ENCODE measurements at regions not wholly inside any gene's neighbourhood (a gene's known extent, or its start where the extent isn't known, plus 50 kb on each side); places are given as distances from the start of the nearest gene placed in this dataset.

DNA sequence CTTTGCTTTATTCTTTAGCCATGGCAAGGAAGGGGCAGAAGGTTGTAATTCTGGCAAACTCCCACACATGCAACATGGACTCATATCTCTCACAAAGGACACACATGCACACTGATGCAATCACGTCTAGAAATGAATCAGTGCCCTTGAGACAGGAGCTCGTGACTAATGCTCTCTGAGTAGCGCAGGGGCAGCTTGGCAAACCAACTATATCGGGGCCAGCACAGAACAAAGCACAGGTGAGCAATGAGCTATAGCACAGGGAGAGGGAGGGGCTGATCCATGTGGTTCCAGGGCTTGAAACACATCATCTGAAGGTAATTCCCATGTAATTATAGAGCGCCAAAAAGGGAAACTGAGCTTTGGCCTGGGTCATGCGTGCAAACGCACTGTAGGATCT lies 165.2 kb upstream of the KLF7 start:
- no peaks in the 10 kb centered on the region for H3K9me3 ChIP-seq (ENCODE audit: control insufficient read depth in 4 of 4, low read length in 3 of 4)
- H3K4me3 ChIP-seq (ENCODE audit: low read depth in 1 of 3, low read length in 3 of 3): no peak overlapping the region
- no peak for TF ChIP-seq FOXA2 (IDR thresholded peaks at IDR 0.05)
- TF ChIP-seq SP1 (IDR thresholded peaks at IDR 0.05): no peak
- TF ChIP-seq EGR1 (IDR thresholded peaks at IDR 0.05; ENCODE audit: low read depth in 2 of 2): no peak
- TF ChIP-seq RXRA (IDR thresholded peaks at IDR 0.05): no peak
- TF ChIP-seq, protein P1, sequence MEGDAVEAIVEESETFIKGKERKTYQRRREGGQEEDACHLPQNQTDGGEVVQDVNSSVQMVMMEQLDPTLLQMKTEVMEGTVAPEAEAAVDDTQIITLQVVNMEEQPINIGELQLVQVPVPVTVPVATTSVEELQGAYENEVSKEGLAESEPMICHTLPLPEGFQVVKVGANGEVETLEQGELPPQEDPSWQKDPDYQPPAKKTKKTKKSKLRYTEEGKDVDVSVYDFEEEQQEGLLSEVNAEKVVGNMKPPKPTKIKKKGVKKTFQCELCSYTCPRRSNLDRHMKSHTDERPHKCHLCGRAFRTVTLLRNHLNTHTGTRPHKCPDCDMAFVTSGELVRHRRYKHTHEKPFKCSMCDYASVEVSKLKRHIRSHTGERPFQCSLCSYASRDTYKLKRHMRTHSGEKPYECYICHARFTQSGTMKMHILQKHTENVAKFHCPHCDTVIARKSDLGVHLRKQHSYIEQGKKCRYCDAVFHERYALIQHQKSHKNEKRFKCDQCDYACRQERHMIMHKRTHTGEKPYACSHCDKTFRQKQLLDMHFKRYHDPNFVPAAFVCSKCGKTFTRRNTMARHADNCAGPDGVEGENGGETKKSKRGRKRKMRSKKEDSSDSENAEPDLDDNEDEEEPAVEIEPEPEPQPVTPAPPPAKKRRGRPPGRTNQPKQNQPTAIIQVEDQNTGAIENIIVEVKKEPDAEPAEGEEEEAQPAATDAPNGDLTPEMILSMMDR (IDR thresholded peaks at IDR 0.05; ENCODE audit: low read depth, low read length, missing input control): no peak
- no peak for TF ChIP-seq GABPA (IDR thresholded peaks at IDR 0.05 in 1 of 2, conservative IDR thresholded peaks at IDR 0.05 in 1 of 2)
- no peak for TF ChIP-seq JUND (IDR thresholded peaks at IDR 0.05)
- TF ChIP-seq, protein P2, sequence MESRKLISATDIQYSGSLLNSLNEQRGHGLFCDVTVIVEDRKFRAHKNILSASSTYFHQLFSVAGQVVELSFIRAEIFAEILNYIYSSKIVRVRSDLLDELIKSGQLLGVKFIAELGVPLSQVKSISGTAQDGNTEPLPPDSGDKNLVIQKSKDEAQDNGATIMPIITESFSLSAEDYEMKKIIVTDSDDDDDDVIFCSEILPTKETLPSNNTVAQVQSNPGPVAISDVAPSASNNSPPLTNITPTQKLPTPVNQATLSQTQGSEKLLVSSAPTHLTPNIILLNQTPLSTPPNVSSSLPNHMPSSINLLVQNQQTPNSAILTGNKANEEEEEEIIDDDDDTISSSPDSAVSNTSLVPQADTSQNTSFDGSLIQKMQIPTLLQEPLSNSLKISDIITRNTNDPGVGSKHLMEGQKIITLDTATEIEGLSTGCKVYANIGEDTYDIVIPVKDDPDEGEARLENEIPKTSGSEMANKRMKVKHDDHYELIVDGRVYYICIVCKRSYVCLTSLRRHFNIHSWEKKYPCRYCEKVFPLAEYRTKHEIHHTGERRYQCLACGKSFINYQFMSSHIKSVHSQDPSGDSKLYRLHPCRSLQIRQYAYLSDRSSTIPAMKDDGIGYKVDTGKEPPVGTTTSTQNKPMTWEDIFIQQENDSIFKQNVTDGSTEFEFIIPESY (IDR thresholded peaks at IDR 0.05): no peak
- TF ChIP-seq HNF4G (IDR thresholded peaks at IDR 0.05): no peak
- TF ChIP-seq, protein P3, sequence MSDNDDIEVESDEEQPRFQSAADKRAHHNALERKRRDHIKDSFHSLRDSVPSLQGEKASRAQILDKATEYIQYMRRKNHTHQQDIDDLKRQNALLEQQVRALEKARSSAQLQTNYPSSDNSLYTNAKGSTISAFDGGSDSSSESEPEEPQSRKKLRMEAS (IDR thresholded peaks at IDR 0.05): no peak
- TF ChIP-seq HNF4A (conservative IDR thresholded peaks at IDR 0.05): no peak
- TF ChIP-seq, protein P4, sequence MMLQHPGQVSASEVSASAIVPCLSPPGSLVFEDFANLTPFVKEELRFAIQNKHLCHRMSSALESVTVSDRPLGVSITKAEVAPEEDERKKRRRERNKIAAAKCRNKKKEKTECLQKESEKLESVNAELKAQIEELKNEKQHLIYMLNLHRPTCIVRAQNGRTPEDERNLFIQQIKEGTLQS (IDR thresholded peaks at IDR 0.05): no peak
- no peak for TF ChIP-seq FOXA1 (IDR thresholded peaks at IDR 0.05)
- TF ChIP-seq, protein P5, sequence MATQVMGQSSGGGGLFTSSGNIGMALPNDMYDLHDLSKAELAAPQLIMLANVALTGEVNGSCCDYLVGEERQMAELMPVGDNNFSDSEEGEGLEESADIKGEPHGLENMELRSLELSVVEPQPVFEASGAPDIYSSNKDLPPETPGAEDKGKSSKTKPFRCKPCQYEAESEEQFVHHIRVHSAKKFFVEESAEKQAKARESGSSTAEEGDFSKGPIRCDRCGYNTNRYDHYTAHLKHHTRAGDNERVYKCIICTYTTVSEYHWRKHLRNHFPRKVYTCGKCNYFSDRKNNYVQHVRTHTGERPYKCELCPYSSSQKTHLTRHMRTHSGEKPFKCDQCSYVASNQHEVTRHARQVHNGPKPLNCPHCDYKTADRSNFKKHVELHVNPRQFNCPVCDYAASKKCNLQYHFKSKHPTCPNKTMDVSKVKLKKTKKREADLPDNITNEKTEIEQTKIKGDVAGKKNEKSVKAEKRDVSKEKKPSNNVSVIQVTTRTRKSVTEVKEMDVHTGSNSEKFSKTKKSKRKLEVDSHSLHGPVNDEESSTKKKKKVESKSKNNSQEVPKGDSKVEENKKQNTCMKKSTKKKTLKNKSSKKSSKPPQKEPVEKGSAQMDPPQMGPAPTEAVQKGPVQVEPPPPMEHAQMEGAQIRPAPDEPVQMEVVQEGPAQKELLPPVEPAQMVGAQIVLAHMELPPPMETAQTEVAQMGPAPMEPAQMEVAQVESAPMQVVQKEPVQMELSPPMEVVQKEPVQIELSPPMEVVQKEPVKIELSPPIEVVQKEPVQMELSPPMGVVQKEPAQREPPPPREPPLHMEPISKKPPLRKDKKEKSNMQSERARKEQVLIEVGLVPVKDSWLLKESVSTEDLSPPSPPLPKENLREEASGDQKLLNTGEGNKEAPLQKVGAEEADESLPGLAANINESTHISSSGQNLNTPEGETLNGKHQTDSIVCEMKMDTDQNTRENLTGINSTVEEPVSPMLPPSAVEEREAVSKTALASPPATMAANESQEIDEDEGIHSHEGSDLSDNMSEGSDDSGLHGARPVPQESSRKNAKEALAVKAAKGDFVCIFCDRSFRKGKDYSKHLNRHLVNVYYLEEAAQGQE (IDR thresholded peaks at IDR 0.05): no peak
- TF ChIP-seq TAF1 (conservative IDR thresholded peaks at IDR 0.05): no peak
- TF ChIP-seq RAD21 (IDR thresholded peaks at IDR 0.05): no peak
- TF ChIP-seq NR2F2 (IDR thresholded peaks at IDR 0.05): no peak
- TF ChIP-seq YY1 (IDR thresholded peaks at IDR 0.05): no peak
- no peak for DNase-seq (ENCODE audit: low spot score)
- H3K27ac ChIP-seq (ENCODE audit: low read depth in 1 of 2, low read length in 2 of 2): no peak overlapping the region
- H3K27me3 ChIP-seq (ENCODE audit: control insufficient read depth in 4 of 4, insufficient read depth in 4 of 4, low read length in 3 of 4): no peaks in the 10 kb centered on the region
- H3K9ac ChIP-seq (ENCODE audit: low read depth in 1 of 2, low read length in 2 of 2): no peak overlapping the region
- H3K36me3 ChIP-seq (ENCODE audit: control insufficient read depth in 4 of 4, insufficient read depth in 3 of 4, low read depth in 1 of 4, low read length in 3 of 4): no peaks in the 10 kb centered on the region
- H3K4me1 ChIP-seq (ENCODE audit: control insufficient read depth in 4 of 4, insufficient read depth in 4 of 4, low read length in 3 of 4): no peaks in the 10 kb centered on the region
- 82% methylated on average over 7 of the region's 7 CpGs for WGBS

Data from liver (tissue), 8 donors.